ENCODE measurements at regions not wholly inside any gene's neighbourhood (a gene's known extent, or its start where the extent isn't known, plus 50 kb on each side); places are given as distances from the start of the nearest gene placed in this dataset.

GRCh38 chr16:73840728-73841127 lies 455.9 kb upstream of the PSMD7 start:
- no peaks in the 10 kb centered on the region for H3K27me3 ChIP-seq (ENCODE audit: control insufficient read depth in 1 of 2, insufficient read depth in 2 of 2, low read length in 2 of 2)
- no peak overlapping the region for H3K4me3 ChIP-seq (ENCODE audit: low read length in 2 of 2)
- no peak overlapping the region for H3K27ac ChIP-seq (ENCODE audit: low read length)
- no peak overlapping the region for H3K9ac ChIP-seq (ENCODE audit: low read length in 2 of 2)
- no peaks in the 10 kb centered on the region for H3K36me3 ChIP-seq (ENCODE audit: control insufficient read depth in 2 of 2, insufficient read depth in 2 of 2, low read length in 2 of 2)
- H3K9me3 ChIP-seq (ENCODE audit: control insufficient read depth in 2 of 2, low read length in 2 of 2) = no peaks in the 10 kb centered on the region
- H3K4me1 ChIP-seq (ENCODE audit: control insufficient read depth, insufficient read depth, low read length) = no peaks in the 10 kb centered on the region

GRCh38 chr16:73831220-73831619 lies 465.4 kb upstream of the PSMD7 start:
- Histone ChIP-seq H3K27me3 (ENCODE audit: control insufficient read depth in 1 of 2, insufficient read depth in 2 of 2, low read length in 2 of 2) (no peaks in the 10 kb centered on the region), H3K4me1 (ENCODE audit: control insufficient read depth, insufficient read depth, low read length) (no peaks in the 10 kb centered on the region), H3K9ac (ENCODE audit: low read length in 2 of 2) (no peak overlapping the region), H3K36me3 (ENCODE audit: control insufficient read depth in 2 of 2, insufficient read depth in 2 of 2, low read length in 2 of 2) (no peaks in the 10 kb centered on the region), H3K9me3 (ENCODE audit: control insufficient read depth in 2 of 2, low read length in 2 of 2) (no peaks in the 10 kb centered on the region), H3K27ac (ENCODE audit: low read length) (no peak overlapping the region), H3K4me3 (ENCODE audit: low read length in 2 of 2) (no peak overlapping the region)

- Histone ChIP-seq H3K9ac (ENCODE audit: low read length in 2 of 2) (no peak overlapping the region), H3K4me3 (ENCODE audit: low read length in 2 of 2) (no peak overlapping the region), H3K27me3 (ENCODE audit: control insufficient read depth in 1 of 2, insufficient read depth in 2 of 2, low read length in 2 of 2) (no peaks in the 10 kb centered on the region), H3K27ac (ENCODE audit: low read length) (no peak overlapping the region), H3K4me1 (ENCODE audit: control insufficient read depth, insufficient read depth, low read length) (no peaks in the 10 kb centered on the region), H3K36me3 (ENCODE audit: control insufficient read depth in 2 of 2, insufficient read depth in 2 of 2, low read length in 2 of 2) (no peaks in the 10 kb centered on the region), H3K9me3 (ENCODE audit: control insufficient read depth in 2 of 2, low read length in 2 of 2) (peaks cover 0 to 4% of the 10 kb centered on the region in 2 donors)
These were observed 473.3 kb upstream of the PSMD7 start for GRCh38 chr16:73823205-73823849.

DNA sequence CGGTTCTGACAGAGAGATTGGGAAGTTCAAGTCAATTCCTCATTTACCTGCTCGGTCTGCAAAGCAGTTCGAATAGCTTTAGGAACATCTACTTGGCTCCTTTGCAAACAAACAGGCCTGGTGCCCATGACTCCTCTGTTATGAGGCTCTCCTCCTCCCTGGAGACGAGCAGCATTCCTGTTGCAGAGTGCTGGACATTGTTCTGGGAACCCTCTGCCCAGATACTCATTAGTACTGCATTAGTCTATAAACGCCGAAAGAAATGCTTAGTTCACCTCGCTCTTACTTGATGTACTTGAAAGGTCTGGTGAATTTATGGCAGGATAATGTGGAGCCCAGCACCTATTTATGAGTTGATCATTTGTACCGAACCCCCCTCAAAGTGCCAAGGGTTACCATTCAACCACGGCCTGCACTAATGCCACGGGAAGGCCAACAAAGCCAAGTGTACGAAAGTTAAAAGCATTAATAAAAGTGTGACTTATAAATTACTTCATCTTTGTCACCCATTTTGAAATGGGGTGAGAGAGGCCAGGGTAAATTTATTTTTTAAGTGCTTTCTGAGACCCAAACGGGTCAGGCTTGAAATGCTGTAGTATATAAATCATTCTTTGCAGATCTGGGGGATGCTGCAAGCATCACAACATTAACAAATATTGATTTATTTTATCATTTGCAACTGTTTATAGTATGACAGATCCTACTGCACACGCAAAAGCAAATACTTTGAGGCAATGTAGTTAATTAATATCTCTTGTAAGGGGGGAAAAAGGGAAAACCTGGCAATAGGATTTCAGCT lies 478.9 kb upstream of the PSMD7 start:
- no peaks in the 10 kb centered on the region for H3K36me3 ChIP-seq (ENCODE audit: control insufficient read depth in 2 of 2, insufficient read depth in 2 of 2, low read length in 2 of 2)
- peaks cover 0 to 4% of the 10 kb centered on the region in 2 donors for H3K9me3 ChIP-seq (ENCODE audit: control insufficient read depth in 2 of 2, low read length in 2 of 2)
- H3K4me3 ChIP-seq (ENCODE audit: low read length in 2 of 2) = no peak overlapping the region
- H3K27ac ChIP-seq (ENCODE audit: low read length) = no peak overlapping the region
- no peaks in the 10 kb centered on the region for H3K27me3 ChIP-seq (ENCODE audit: control insufficient read depth in 1 of 2, insufficient read depth in 2 of 2, low read length in 2 of 2)
- H3K9ac ChIP-seq (ENCODE audit: low read length in 2 of 2) = no peak overlapping the region
- no peaks in the 10 kb centered on the region for H3K4me1 ChIP-seq (ENCODE audit: control insufficient read depth, insufficient read depth, low read length)

DNA sequence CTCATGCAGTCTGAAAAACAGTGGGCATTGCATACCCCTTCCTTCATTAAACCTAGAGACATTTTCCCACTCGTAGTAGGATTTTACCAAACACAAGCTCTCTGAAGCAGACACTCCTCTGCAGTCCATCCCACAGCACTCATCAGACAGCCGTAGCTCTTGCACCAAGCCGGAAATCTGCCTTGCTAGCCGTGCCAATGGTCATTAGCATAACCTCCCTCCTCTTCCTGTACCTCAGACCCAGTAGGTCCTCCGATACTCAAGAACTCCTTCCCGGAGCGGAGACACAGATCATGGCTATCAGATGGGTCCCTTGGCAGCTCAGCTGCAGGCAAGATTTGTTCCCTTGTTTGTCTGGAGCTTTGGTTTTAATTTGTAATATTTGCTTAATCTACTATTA lies 483.1 kb upstream of the PSMD7 start:
- no peaks in the 10 kb centered on the region for H3K36me3 ChIP-seq (ENCODE audit: control insufficient read depth in 2 of 2, insufficient read depth in 2 of 2, low read length in 2 of 2)
- H3K9ac ChIP-seq (ENCODE audit: low read length in 2 of 2) = no peak overlapping the region
- no peak overlapping the region for H3K27ac ChIP-seq (ENCODE audit: low read length)

GRCh38 chr16:73804456-73804855 lies 492.2 kb upstream of the PSMD7 start:
- no peaks in the 10 kb centered on the region for H3K4me1 ChIP-seq (ENCODE audit: control insufficient read depth, insufficient read depth, low read length)
- H3K4me3 ChIP-seq (ENCODE audit: low read length in 2 of 2) = no peak overlapping the region
- H3K27me3 ChIP-seq (ENCODE audit: control insufficient read depth in 1 of 2, insufficient read depth in 2 of 2, low read length in 2 of 2) = no peaks in the 10 kb centered on the region
- H3K27ac ChIP-seq (ENCODE audit: low read length) = no peak overlapping the region
- no peaks in the 10 kb centered on the region for H3K36me3 ChIP-seq (ENCODE audit: control insufficient read depth in 2 of 2, insufficient read depth in 2 of 2, low read length in 2 of 2)
- H3K9me3 ChIP-seq (ENCODE audit: control insufficient read depth in 2 of 2, low read length in 2 of 2) = no peaks in the 10 kb centered on the region
- H3K9ac ChIP-seq (ENCODE audit: low read length in 2 of 2) = no peak overlapping the region

More for the DNA sequence above, 483.1 kb upstream of the PSMD7 start:
- Histone ChIP-seq H3K27me3 (ENCODE audit: control insufficient read depth in 1 of 2, insufficient read depth in 2 of 2, low read length in 2 of 2) (no peaks in the 10 kb centered on the region), H3K4me1 (ENCODE audit: control insufficient read depth, insufficient read depth, low read length) (no peaks in the 10 kb centered on the region), H3K4me3 (ENCODE audit: low read length in 2 of 2) (no peak overlapping the region), H3K9me3 (ENCODE audit: control insufficient read depth in 2 of 2, low read length in 2 of 2) (no peaks in the 10 kb centered on the region)

GRCh38 chr16:73798471-73798870 lies 498.1 kb upstream of the PSMD7 start:
- Histone ChIP-seq H3K27ac (ENCODE audit: low read length) (no peak overlapping the region), H3K27me3 (ENCODE audit: control insufficient read depth in 1 of 2, insufficient read depth in 2 of 2, low read length in 2 of 2) (no peaks in the 10 kb centered on the region), H3K4me1 (ENCODE audit: control insufficient read depth, insufficient read depth, low read length) (peaks cover 26% of the 10 kb centered on the region), H3K9me3 (ENCODE audit: control insufficient read depth in 2 of 2, low read length in 2 of 2) (no peaks in the 10 kb centered on the region), H3K9ac (ENCODE audit: low read length in 2 of 2) (no peak overlapping the region), H3K4me3 (ENCODE audit: low read length in 2 of 2) (no peak overlapping the region), H3K36me3 (ENCODE audit: control insufficient read depth in 2 of 2, insufficient read depth in 2 of 2, low read length in 2 of 2) (no peaks in the 10 kb centered on the region)

- no peak overlapping the region for H3K9ac ChIP-seq (ENCODE audit: low read length in 2 of 2)
- no peak overlapping the region for H3K4me3 ChIP-seq (ENCODE audit: low read length in 2 of 2)
- H3K9me3 ChIP-seq (ENCODE audit: control insufficient read depth in 2 of 2, low read length in 2 of 2) = no peaks in the 10 kb centered on the region
- peaks cover 33% of the 10 kb centered on the region for H3K4me1 ChIP-seq (ENCODE audit: control insufficient read depth, insufficient read depth, low read length)
- no peaks in the 10 kb centered on the region for H3K27me3 ChIP-seq (ENCODE audit: control insufficient read depth in 1 of 2, insufficient read depth in 2 of 2, low read length in 2 of 2)
- H3K27ac ChIP-seq (ENCODE audit: low read length) = no peak overlapping the region
- no peaks in the 10 kb centered on the region for H3K36me3 ChIP-seq (ENCODE audit: control insufficient read depth in 2 of 2, insufficient read depth in 2 of 2, low read length in 2 of 2)
These were observed 499.5 kb upstream of the PSMD7 start for GRCh38 chr16:73797115-73797514.

DNA sequence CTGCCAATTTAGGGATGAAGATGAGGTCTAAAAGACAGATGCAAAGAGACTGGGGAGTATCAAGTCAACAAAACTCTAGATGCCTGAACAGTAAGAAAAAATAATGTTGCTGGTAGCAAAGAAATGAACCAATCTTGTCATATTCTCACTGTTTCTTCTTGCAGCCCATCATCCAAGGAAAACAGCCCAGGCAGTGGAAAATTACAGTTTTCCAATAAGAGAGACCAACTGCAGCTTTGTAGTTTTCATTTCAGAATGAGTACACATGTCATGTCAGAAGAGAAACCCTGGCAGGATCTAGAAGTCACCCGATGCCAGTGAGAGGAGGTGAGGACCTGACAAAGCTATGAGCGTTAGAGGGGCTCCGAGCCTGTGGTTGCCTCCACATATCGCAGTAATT lies 500.4 kb upstream of the PSMD7 start:
- peaks cover 33% of the 10 kb centered on the region for H3K4me1 ChIP-seq (ENCODE audit: control insufficient read depth, insufficient read depth, low read length)
- H3K9me3 ChIP-seq (ENCODE audit: control insufficient read depth in 2 of 2, low read length in 2 of 2) = no peaks in the 10 kb centered on the region
- no peaks in the 10 kb centered on the region for H3K36me3 ChIP-seq (ENCODE audit: control insufficient read depth in 2 of 2, insufficient read depth in 2 of 2, low read length in 2 of 2)
- no peak overlapping the region for H3K9ac ChIP-seq (ENCODE audit: low read length in 2 of 2)
- H3K27me3 ChIP-seq (ENCODE audit: control insufficient read depth in 1 of 2, insufficient read depth in 2 of 2, low read length in 2 of 2) = no peaks in the 10 kb centered on the region
- H3K4me3 ChIP-seq (ENCODE audit: low read length in 2 of 2) = no peak overlapping the region
- H3K27ac ChIP-seq (ENCODE audit: low read length) = peak overlapping the region; percentile 24

- H3K9me3 ChIP-seq (ENCODE audit: control insufficient read depth in 2 of 2, low read length in 2 of 2) = no peaks in the 10 kb centered on the region
- H3K36me3 ChIP-seq (ENCODE audit: control insufficient read depth in 2 of 2, insufficient read depth in 2 of 2, low read length in 2 of 2) = no peaks in the 10 kb centered on the region
- no peak overlapping the region for H3K4me3 ChIP-seq (ENCODE audit: low read length in 2 of 2)
- H3K27me3 ChIP-seq (ENCODE audit: control insufficient read depth in 1 of 2, insufficient read depth in 2 of 2, low read length in 2 of 2) = no peaks in the 10 kb centered on the region
- H3K9ac ChIP-seq (ENCODE audit: low read length in 2 of 2) = no peak overlapping the region
- peaks cover 33% of the 10 kb centered on the region for H3K4me1 ChIP-seq (ENCODE audit: control insufficient read depth, insufficient read depth, low read length)
- H3K27ac ChIP-seq (ENCODE audit: low read length) = peak overlapping the region; percentile 24
These were observed 501.6 kb upstream of the PSMD7 start for GRCh38 chr16:73794994-73795393.

DNA sequence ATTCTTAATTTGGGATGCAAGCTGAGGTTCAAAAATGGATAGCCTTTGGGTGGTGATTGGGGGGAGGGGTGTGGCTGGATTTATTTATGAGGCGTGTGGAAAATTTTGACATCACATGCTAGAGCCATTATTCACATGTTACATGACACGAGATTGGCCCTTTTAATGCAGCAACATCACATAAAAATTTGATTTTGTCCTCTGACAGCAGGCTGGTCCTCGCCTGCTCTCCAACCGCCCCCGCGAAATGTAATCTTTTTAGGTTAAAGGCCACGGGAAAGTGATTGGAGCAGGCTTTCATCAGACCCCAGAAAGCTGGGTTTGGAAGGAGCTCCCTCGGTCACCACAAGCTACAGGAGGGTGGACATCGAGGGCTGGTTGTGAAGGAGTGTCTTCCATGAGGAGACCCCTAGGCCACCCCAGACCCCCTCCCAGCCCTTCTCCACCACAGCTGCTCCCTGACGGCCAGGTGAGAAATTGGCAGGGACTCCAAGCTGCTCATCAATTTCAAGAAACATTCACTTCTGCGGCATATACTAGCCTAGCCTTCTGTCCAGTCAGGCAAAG lies 502.7 kb upstream of the PSMD7 start:
- Histone ChIP-seq H3K36me3 (ENCODE audit: control insufficient read depth in 2 of 2, insufficient read depth in 2 of 2, low read length in 2 of 2) (no peaks in the 10 kb centered on the region), H3K4me1 (ENCODE audit: control insufficient read depth, insufficient read depth, low read length) (peaks cover 33% of the 10 kb centered on the region), H3K4me3 (ENCODE audit: low read length in 2 of 2) (no peak overlapping the region), H3K9ac (ENCODE audit: low read length in 2 of 2) (no peak overlapping the region), H3K27ac (ENCODE audit: low read length) (no peak overlapping the region), H3K9me3 (ENCODE audit: control insufficient read depth in 2 of 2, low read length in 2 of 2) (no peaks in the 10 kb centered on the region), H3K27me3 (ENCODE audit: control insufficient read depth in 1 of 2, insufficient read depth in 2 of 2, low read length in 2 of 2) (no peaks in the 10 kb centered on the region)

All from stomach smooth muscle (tissue), 2 donors.